Lower leg skin (tissue), 3 donors: ENCODE measurements at regions not wholly inside any gene's neighbourhood (a gene's known extent, or its start where the extent isn't known, plus 50 kb on each side); places are given as distances from the start of the nearest gene placed in this dataset.

Source experiments
- POLR2A ChIP-seq, 2 donors: fragments of 450-650 bp; IDR thresholded peaks; one replicate each; pipeline ENCODE4 v1.6.1; 2016 to 2017; ENCODE audit warnings: antibody characterized with exemption in 2 of 2, mild to moderate bottlenecking in 1 of 2, moderate library complexity in 1 of 2
- TF ChIP-seq, protein P1 (sequence below), 3 donors: fragments of 450-650 bp; IDR thresholded peaks; one replicate each; pipeline ENCODE4 v1.5.1; 2016; ENCODE audit warnings: antibody characterized with exemption in 3 of 3, mild to moderate bottlenecking in 3 of 3, moderate library complexity in 2 of 3

DNA sequence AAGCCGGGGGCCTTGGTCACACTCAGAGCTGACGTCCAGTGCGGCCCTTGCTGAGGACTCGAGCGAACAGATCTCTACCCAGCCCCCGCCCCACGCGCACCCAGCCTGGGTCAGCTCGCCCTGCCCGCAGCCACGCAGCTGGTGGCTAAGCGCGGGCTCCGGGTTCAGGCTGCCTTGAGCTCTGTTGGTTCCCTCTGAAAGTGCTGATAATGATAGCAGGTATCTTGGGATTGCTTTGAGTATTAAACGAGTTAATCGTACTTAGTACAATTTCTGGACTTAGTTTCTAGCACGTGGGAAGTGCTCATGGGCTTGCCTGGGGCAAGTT lies 88.1 kb upstream of the TGM3 start:
- TF ChIP-seq, protein P1, sequence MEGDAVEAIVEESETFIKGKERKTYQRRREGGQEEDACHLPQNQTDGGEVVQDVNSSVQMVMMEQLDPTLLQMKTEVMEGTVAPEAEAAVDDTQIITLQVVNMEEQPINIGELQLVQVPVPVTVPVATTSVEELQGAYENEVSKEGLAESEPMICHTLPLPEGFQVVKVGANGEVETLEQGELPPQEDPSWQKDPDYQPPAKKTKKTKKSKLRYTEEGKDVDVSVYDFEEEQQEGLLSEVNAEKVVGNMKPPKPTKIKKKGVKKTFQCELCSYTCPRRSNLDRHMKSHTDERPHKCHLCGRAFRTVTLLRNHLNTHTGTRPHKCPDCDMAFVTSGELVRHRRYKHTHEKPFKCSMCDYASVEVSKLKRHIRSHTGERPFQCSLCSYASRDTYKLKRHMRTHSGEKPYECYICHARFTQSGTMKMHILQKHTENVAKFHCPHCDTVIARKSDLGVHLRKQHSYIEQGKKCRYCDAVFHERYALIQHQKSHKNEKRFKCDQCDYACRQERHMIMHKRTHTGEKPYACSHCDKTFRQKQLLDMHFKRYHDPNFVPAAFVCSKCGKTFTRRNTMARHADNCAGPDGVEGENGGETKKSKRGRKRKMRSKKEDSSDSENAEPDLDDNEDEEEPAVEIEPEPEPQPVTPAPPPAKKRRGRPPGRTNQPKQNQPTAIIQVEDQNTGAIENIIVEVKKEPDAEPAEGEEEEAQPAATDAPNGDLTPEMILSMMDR (IDR thresholded peaks at IDR 0.05): no peak
- no peak for TF ChIP-seq POLR2A (IDR thresholded peaks at IDR 0.05)
